Heart left ventricle (tissue), 13 donors: ENCODE measurements at regions not wholly inside any gene's neighbourhood (a gene's known extent, or its start where the extent isn't known, plus 50 kb on each side); places are given as distances from the start of the nearest gene placed in this dataset.

Source experiments
- POLR2A ChIP-seq, 2 donors: fragments of 450-650 bp; IDR thresholded peaks; one replicate each; pipeline ENCODE4 v1.6.1; 2017; ENCODE audit warnings: antibody characterized with exemption in 2 of 2, mild to moderate bottlenecking in 2 of 2, moderate library complexity in 2 of 2
- TF ChIP-seq, protein P1 (sequence below), 12 donors: fragments of 200-600 bp; sonication (generic) in 4 of 12; IDR thresholded peaks; one replicate each; pipeline versions ENCODE4 v1.5.0 to v1.8.0; 2018 to 2022; ENCODE audit warnings: antibody characterized with exemption in 12 of 12, mild to moderate bottlenecking in 5 of 12
- donor health status: ischemic (EF 13 %, LVEDD 7.1; RV severe dilation, severe dysfunction).
- donor health status: DM: no; HTN: yes; CAD: no.
- donor health status: DM: no; HTN: no; CAD: no.
- donor health status: ischemic (EF 25% LVEDD 6.9; RV normal size, moderate dysfunction).
- donor health status: ischemic (EF 25% LVEDD 5.7; RV mildly dilated, moderate dysfunction).
- donor health status: ischemic (EF 35%, LVEDD 5.7; RV mildly dilated, moderate dysfunction).
- donor health status: nonischemic (EF 11% LVEDD 7.7; RV severe dilation, severe dysfunction).
- donor health status: DM: yes; HTN: yes; CAD: no.
- donor health status: PGD.
- donor health status: ischemic (EF 29% LVEDD 5.4; RV normal size, mild dysfunction).
- donor health status: nonischemic (EF 23%, LVEDD 6.1; RV moderate dilation, normal function).

DNA sequence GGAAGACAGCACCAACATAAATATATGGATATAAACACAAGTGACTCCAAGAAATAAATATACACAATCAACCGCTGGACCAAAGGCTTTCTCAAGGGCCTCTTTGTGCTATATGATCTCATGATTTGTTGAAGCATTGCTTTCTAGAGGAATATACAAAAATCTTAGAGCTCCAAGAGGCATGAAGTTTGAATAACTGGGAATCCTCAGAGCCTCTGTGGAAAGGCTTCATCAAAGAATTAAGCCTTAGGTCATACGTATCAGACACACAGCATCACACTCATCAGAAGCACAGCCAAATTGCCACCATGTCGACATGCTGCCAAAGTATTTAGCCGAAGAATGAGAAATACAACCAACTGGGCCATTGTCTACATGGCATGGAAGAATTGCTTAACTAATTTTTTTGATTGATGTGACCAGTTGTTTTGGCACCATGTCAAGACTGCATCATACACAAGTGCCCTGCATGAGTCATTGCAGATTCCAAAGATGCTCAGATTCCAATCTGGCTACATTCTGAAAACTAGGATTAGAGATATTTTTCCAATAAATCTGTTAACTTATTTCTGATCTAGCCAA lies 860.6 kb upstream of the ZEB2 start:
- TF ChIP-seq POLR2A (IDR thresholded peaks at IDR 0.05): no peak
- TF ChIP-seq, protein P1, sequence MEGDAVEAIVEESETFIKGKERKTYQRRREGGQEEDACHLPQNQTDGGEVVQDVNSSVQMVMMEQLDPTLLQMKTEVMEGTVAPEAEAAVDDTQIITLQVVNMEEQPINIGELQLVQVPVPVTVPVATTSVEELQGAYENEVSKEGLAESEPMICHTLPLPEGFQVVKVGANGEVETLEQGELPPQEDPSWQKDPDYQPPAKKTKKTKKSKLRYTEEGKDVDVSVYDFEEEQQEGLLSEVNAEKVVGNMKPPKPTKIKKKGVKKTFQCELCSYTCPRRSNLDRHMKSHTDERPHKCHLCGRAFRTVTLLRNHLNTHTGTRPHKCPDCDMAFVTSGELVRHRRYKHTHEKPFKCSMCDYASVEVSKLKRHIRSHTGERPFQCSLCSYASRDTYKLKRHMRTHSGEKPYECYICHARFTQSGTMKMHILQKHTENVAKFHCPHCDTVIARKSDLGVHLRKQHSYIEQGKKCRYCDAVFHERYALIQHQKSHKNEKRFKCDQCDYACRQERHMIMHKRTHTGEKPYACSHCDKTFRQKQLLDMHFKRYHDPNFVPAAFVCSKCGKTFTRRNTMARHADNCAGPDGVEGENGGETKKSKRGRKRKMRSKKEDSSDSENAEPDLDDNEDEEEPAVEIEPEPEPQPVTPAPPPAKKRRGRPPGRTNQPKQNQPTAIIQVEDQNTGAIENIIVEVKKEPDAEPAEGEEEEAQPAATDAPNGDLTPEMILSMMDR (IDR thresholded peaks at IDR 0.05): no peak
